ENCODE measurements at regions not wholly inside any gene's neighbourhood (a gene's known extent, or its start where the extent isn't known, plus 50 kb on each side); places are given as distances from the start of the nearest gene placed in this dataset.

GRCh38 chr2:16248571-16249105 lies 308.3 kb downstream of the MYCN start:
- Histone ChIP-seq H3K4me1 (ENCODE audit: control insufficient read depth, insufficient read depth, low read length) (no peaks in the 10 kb centered on the region), H3K4me3 (ENCODE audit: low read depth, low read length) (no peak overlapping the region), H3K27ac (ENCODE audit: extremely low read depth, low read depth, low read length) (no peak overlapping the region), H3K36me3 (ENCODE audit: control insufficient read depth in 2 of 2, insufficient read depth in 1 of 2, low read length in 2 of 2) (no peaks in the 10 kb centered on the region), H3K9me3 (ENCODE audit: control insufficient read depth, insufficient read depth, low read depth, low read length) (no peaks in the 10 kb centered on the region)
- TF ChIP-seq HOXD13 (CRISPR knock-in tag; IDR thresholded peaks at IDR 0.05; ENCODE audit: borderline replicate concordance): no peak
- TF ChIP-seq ZSCAN5A (tag by site-specific recombination; IDR thresholded peaks at IDR 0.05): no peak
- TF ChIP-seq ZSCAN30 (tag by site-specific recombination; IDR thresholded peaks at IDR 0.05): no peak
- no peak for TF ChIP-seq ZNF449 (tag by site-specific recombination; IDR thresholded peaks at IDR 0.05)
- no peak for TF ChIP-seq ZNF157 (tag by site-specific recombination; IDR thresholded peaks at IDR 0.05)
- no peak for TF ChIP-seq SALL2 (tag by site-specific recombination; IDR thresholded peaks at IDR 0.05; ENCODE audit: borderline replicate concordance)
- no peak for TF ChIP-seq KLF16 (tag by site-specific recombination; IDR thresholded peaks at IDR 0.05)
- no peak for TF ChIP-seq TSHZ1 (tag by site-specific recombination; IDR thresholded peaks at IDR 0.05; ENCODE audit: borderline replicate concordance)
- ChIA-PET POLR2A (no interaction called here), CTCF (no interaction called here)

- ChIA-PET CTCF (no interaction called here), POLR2A (interaction anchor here (0.5 kb wide), 1 partner anchor 97 kb away, joined by 3 read pairs; no protein-coding TSS in a partner anchor)
- no peak for TF ChIP-seq ZNF629 (tag by site-specific recombination; IDR thresholded peaks at IDR 0.05)
Measured at GRCh38 chr2:16247326-16248122, 307.2 kb downstream of the MYCN start.

GRCh38 chr2:16246911-16247310 lies 306.6 kb downstream of the MYCN start:
- Histone ChIP-seq H3K9me3 (ENCODE audit: control insufficient read depth, insufficient read depth, low read depth, low read length) (no peaks in the 10 kb centered on the region), H3K4me3 (ENCODE audit: low read depth, low read length) (no peak overlapping the region), H3K27ac (ENCODE audit: extremely low read depth, low read depth, low read length) (no peak overlapping the region), H3K36me3 (ENCODE audit: control insufficient read depth in 2 of 2, insufficient read depth in 1 of 2, low read length in 2 of 2) (no peaks in the 10 kb centered on the region), H3K4me1 (ENCODE audit: control insufficient read depth, insufficient read depth, low read length) (no peaks in the 10 kb centered on the region)
- ChIA-PET CTCF (no interaction called here), POLR2A (interaction anchor here (0.5 kb wide), 1 partner anchor 97 kb away, joined by 3 read pairs; no protein-coding TSS in a partner anchor)
- TF ChIP-seq ZNF10 (tag by site-specific recombination; IDR thresholded peaks at IDR 0.05): no peak
- TF ChIP-seq ZNF585B (tag by site-specific recombination; IDR thresholded peaks at IDR 0.05): no peak
- TF ChIP-seq ZNF629 (tag by site-specific recombination; IDR thresholded peaks at IDR 0.05): no peak
- TF ChIP-seq TRIM28 (IDR thresholded peaks at IDR 0.05; ENCODE audit: borderline replicate concordance, low read length): no peak
- no peak for TF ChIP-seq ZNF530 (tag by site-specific recombination; IDR thresholded peaks at IDR 0.05; ENCODE audit: low read depth)
- no peak for TF ChIP-seq AEBP2 (tag by site-specific recombination; IDR thresholded peaks at IDR 0.05; ENCODE audit: borderline replicate concordance)
- TF ChIP-seq ZNF488 (tag by site-specific recombination; IDR thresholded peaks at IDR 0.05): no peak
- no peak for TF ChIP-seq PRDM10 (tag by site-specific recombination; IDR thresholded peaks at IDR 0.05)
- no peak for TF ChIP-seq ZNF658 (tag by site-specific recombination; IDR thresholded peaks at IDR 0.05)

More at GRCh38 chr2:16247326-16248122, 307.2 kb downstream of the MYCN start:
- Histone ChIP-seq H3K9me3 (ENCODE audit: control insufficient read depth, insufficient read depth, low read depth, low read length) (no peaks in the 10 kb centered on the region), H3K4me3 (ENCODE audit: low read depth, low read length) (no peak overlapping the region), H3K4me1 (ENCODE audit: control insufficient read depth, insufficient read depth, low read length) (no peaks in the 10 kb centered on the region), H3K36me3 (ENCODE audit: control insufficient read depth in 2 of 2, insufficient read depth in 1 of 2, low read length in 2 of 2) (no peaks in the 10 kb centered on the region), H3K27ac (ENCODE audit: extremely low read depth, low read depth, low read length) (no peak overlapping the region)
